CD4-positive, alpha-beta T cell treated with Interleukin-4 for 1 hour (primary cell): ENCODE measurements at regions not wholly inside any gene's neighbourhood (a gene's known extent, or its start where the extent isn't known, plus 50 kb on each side); places are given as distances from the start of the nearest gene placed in this dataset.
"Not testable (repeated sequence)": the region's sequence is repeated elsewhere in the genome, so short reads cannot be mapped to it uniquely, and the experiment has no call there.

Source experiments
- DNase-seq, 2 donors: peaks; one replicate each; pipeline ENCODE4 v3.0.0-alpha.2; 2020 to 2022

DNA sequence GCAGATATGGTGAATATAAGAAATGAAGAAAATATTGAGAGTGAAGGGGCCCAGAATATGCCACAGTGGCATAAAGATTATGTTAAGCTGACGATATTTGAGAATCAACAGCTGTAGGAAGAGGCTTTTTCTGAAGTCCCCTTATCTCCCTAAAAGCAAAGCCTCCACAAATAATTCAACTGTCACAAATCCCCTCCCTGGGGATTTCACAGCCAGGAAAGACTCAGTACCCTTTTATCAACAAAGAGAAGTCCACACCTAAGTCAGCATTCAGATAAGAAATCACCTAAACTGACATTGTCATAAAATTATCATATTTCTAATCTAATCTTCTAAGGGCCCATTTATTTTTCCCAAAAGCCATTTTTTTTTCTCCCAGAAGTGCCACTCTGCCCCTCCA, 284.9 kb upstream of the VWC2 start:
- no peak for DNase-seq

DNA sequence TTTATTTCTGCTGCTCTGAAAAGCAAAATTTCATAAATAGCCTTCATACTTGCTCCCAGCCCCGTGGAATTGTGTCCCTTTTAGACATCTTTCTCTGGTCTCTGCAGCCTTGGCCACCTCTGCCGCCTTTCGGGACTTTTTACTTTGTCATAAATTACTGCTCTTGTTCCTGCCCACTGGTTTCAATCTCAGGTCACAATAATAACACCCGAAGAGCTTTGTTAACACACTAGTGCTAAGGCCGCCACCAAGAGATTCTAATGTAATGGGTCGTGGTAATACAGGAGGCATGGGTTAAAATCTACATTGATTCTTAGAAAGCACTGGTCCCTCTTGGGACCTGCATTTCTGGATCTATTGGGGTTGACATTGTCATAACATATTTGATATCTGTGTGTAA, 276.0 kb upstream of the VWC2 start:
- no peak for DNase-seq

DNA sequence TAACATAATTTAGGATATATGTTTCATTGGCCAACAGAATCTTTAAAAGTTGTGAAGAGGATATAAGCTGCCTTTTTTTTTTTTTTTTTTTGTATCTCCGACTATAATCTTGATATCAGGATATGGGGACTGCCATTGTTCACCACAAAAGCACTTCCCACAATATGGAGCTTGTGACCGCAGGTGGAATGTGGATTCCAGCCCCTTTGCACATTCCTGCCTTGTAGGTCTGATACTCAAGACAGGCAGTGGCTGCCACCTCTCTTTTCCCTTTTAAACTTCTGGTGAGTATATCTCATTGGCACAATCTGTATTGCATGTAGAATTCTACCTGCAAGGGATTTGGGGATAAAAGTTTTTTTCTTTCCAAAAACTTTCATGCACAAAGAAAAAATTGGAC, 272.7 kb upstream of the VWC2 start:
- DNase-seq: no peak

GRCh38 chr7:49507206-49507605, 266.2 kb upstream of the VWC2 start:
- not testable (repeated sequence) for DNase-seq

DNA sequence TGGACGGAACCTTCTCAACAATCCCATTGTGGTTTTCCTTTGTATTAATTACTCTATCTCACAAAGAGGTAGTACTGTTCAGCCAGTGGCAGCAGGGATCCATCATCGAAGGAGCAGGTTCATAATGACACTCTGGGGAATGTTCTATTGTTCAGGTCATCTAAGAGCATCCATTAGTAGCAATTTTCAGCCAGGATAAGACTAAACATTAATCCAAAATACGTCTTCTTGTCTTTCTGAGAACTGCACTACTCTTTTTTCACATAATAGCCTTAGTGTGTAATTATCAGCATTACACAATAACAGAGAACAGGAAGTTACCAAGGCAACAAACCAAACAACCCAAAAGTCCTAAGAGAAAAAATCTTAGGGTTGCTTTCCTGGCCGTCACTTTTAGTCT, 259.5 kb upstream of the VWC2 start:
- peak in 1 of 2 donors; percentile 1 for DNase-seq

- no peak for DNase-seq
Observed at GRCh38 chr7:49520951-49521350, 252.5 kb upstream of the VWC2 start.

- DNase-seq: no peak
Observed at GRCh38 chr7:49522111-49522510, 251.3 kb upstream of the VWC2 start.

DNA sequence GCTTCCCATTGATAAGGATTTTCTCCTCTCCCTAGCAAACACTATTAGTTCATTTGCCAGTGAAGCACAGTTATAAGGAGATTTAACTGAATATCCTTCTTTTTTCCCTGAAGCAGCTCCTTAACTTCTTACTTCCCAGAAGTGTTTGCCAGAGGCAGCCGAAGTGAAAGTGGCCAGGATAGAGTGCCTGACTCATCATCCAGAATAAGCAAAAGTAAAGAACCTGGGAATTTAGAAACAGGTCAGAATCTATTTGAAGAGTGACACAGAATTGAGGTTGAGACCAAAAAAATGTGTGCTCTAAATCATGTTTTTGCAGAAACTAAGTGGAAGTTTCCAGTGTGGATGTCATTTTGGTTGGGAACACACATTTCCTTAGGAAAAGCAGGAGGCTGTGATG, 249.6 kb upstream of the VWC2 start:
- DNase-seq: no peak

DNA sequence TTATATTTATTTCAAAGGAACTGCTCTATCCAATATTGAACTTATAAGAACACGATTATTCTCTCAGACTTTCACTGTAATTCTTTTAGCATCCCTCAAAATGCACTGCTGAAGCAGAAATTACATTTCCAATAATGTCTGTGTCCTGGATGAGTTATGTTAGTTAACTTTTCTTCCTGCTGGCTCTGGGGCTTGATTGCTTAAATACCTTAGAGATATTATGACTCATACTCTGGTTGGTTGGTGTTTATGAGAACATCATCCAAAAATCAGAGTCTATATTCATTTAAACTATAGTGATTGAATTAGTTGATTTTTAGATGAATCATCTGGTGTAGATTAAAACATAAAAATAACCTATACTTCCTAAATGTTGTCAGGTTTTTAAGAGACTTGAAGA, 246.3 kb upstream of the VWC2 start:
- DNase-seq: no peak

- no peak for DNase-seq
Observed at GRCh38 chr7:49530481-49530880, 243.0 kb upstream of the VWC2 start.

DNA sequence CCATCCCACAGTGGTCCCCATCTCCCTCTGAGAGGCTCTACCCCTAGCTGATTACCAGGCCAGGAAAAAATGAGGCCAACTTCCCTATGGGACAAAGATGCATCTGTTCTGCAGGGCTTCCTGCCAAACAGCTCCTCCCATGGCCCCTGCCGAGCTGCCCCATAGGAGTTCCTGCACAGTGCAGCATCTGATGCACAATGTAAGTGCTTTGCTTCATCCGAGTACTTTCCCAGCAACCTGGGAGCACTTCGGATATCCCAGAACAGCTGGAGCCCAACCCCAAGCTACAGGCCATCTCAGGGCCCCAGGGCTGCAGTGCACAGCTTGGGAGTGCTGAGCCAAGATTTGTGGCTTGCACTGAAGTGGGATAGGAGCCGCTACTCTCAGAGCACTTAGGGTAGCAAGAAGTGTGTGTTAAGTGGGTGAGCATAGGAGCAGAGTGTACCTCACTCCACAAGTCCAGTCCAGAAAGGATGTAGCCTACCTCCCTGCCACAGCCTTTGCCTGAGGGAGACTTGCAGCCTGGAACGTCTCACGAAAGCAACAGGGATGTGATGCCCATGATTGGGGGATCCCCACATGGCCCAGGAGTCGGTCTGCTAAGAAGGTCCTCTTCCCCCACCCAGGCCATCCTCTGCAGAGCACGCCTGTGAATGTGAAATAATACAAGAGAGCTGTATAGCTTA, 209.6 kb upstream of the VWC2 start:
- no peak for DNase-seq

GRCh38 chr7:49564379-49564714, 209.1 kb upstream of the VWC2 start:
- no peak for DNase-seq

GRCh38 chr7:49577576-49577975, 195.9 kb upstream of the VWC2 start:
- no peak for DNase-seq

GRCh38 chr7:49579408-49579807, 194.0 kb upstream of the VWC2 start:
- no peak for DNase-seq

GRCh38 chr7:49580000-49580399, 193.4 kb upstream of the VWC2 start:
- DNase-seq: no peak

GRCh38 chr7:49580761-49581160, 192.7 kb upstream of the VWC2 start:
- no peak for DNase-seq

GRCh38 chr7:49583440-49583839, 190.0 kb upstream of the VWC2 start:
- no peak for DNase-seq

- DNase-seq: no peak
Observed at GRCh38 chr7:49596701-49597491, 176.5 kb upstream of the VWC2 start.

- DNase-seq: no peak
Observed at GRCh38 chr7:49597805-49598204, 175.6 kb upstream of the VWC2 start.

GRCh38 chr7:49611951-49612350, 161.5 kb upstream of the VWC2 start:
- DNase-seq: no peak

GRCh38 chr7:49613759-49614158, 159.7 kb upstream of the VWC2 start:
- DNase-seq: no peak

DNA sequence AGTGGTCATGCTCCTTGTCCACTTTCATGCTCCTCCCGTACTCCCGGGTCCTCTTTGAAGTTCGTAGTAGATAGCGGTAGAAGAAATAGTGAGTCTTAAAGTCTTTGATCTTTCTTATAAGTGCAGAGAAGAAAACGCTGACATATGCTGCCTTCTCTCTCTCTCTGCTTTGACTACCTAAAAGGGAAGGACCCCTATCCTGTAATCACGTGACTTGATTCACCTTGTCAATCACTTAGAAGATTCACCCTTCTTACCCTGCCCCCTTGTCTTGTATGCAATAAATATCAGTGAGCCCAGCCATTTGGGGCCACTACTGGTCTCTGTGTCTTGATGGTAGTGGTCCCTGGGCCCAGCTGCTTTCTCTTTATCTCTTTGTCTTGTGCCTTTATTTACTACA, 158.5 kb upstream of the VWC2 start:
- not testable (repeated sequence) for DNase-seq

DNA sequence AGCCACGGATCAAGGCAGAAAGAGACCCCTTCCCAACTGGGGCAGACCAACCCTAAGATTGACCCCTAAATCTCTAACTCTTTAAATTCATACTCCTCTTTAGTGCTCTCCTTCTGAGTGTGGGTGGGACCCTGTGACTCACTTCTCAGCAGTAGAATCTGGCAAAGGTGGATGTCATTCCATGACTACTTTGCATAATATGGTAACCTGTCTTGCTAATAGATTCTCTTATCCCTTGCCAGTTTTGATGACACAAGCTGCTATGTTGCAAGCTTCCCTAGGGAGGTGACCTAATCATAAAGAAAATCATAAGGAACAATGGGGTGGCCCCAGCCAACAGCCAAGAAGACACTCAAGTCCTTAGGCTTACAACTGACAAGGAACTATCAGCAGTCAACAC, 155.4 kb upstream of the VWC2 start:
- no peak for DNase-seq

DNA sequence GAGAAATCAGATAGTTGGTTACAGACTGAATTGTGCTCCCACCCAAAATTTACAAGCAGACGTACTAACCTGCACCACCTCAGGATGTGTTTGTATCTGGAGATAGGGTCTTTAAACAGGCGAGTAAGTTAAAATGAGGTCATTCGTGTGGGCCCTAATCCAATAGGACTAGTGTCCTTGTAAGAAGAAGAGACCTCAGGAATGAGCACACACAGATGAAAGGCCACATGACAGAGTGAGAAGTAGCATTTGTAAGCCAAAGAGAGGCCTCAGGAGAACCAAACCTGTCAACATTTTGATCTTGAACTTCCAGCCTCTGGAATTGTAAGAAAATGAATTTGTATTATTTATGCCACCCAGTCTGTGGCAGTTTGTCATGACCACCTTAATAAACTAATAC, 149.5 kb upstream of the VWC2 start:
- DNase-seq: no peak

- no peak for DNase-seq
Observed at GRCh38 chr7:49624611-49625010, 148.8 kb upstream of the VWC2 start.
